ENCODE measurements at regions not wholly inside any gene's neighbourhood (a gene's known extent, or its start where the extent isn't known, plus 50 kb on each side); places are given as distances from the start of the nearest gene placed in this dataset.
"Not testable (repeated sequence)": the region's sequence is repeated elsewhere in the genome, so short reads cannot be mapped to it uniquely, and the experiment has no call there.

DNA sequence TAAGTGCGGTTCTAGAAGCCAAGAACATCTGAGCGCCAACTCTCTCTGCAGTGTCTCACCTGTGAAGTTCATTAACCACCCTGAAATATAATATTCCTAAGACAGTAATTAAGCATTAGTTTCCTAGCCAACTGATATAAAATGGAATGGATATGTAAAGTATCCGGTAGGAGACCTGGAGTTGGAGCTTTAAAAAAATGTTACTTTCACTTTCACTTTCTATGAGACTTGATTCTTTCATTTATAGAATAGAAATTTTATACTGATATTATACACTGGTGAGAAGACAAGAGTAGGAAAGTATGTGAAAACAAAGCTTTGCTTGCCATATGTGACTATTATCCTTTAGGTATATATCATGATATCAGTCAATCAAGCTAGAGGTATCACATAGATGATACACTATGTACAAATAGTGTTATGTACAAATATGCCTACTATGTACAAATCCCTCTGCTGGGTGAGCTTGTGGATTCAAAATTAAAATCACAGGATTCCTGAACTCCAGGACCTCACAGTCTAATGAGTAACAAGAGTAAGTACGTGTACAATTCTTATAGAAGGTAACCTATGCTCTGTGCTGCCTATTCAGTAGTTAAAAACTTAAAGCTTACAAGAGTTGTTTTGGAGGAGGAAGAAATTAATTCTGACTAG lies 934.2 kb downstream of the TTLL7 start:
- DNase-seq = no peak

DNA sequence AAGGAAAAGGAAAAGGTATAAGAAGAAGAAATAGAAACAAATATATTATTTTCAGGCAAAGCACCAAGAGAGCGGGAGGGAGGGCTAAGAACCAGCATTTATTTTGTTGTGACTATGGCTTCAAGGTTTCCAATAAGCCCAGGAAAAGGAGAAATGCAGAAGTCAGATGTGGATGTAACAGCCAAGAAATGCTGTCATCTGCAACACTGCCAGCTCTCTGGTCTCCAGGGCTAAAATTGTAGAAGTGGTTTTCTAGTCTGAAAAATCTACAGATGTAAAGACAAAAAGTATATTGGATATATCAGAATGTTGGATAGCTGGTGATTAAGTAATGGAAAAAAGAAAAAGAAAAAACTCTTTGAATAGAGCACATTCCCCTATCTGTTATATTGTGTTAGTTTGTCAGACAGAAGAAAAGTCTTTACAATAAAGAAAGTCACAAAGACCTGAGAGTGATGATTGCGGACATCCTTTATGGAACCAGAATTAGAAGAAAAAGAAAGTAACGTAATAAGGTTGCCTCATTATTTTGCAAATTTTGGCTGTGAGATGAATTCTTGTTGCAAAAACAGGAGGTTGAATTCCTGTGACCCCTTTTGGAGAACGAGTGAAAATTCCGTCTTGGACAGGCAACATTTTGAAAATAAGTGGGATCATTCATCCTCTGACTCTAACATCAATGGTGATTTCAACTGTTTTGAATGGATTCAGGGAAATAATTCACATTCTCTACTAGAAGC lies 938.1 kb downstream of the TTLL7 start:
- no peak for DNase-seq

DNA sequence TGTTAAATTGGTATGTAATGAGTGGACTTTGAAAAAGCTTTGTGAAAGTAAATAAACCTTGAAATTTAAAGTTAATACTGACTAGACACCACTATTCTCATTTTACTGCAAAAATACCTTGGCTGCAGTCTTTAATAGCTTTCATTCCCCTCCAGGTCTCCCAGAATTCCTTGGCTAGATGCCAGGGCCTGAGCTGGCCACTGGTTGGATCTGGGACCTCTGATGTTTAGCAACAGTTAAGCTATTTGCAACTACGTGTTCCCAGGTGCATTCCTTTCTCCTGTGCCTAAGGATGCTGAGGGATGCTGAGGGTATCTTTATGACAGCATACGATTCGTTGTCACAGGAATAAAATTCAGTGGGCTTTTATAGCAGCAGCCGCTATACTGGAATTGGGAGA lies 938.7 kb downstream of the TTLL7 start:
- DNase-seq = no peak

DNA sequence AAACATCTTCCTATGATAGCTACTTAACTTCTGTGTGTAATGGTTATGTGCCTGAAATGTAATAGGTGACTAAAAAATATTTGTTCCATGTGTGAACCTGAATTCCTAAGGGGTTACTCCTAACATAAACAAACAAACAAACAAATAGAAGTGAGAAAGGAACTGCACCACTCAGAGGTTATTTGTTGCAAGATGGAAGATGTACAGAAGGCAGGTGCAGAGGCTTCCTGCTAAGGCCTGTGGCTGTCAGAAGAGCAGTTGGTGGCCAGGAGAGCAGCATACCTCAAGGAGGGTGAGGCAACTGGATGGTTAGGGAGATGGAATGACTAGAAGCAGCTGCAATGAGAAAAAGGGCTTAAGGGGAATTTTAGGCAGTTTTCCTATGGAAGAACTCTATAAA lies 940.6 kb downstream of the TTLL7 start:
- no peak for DNase-seq

DNA sequence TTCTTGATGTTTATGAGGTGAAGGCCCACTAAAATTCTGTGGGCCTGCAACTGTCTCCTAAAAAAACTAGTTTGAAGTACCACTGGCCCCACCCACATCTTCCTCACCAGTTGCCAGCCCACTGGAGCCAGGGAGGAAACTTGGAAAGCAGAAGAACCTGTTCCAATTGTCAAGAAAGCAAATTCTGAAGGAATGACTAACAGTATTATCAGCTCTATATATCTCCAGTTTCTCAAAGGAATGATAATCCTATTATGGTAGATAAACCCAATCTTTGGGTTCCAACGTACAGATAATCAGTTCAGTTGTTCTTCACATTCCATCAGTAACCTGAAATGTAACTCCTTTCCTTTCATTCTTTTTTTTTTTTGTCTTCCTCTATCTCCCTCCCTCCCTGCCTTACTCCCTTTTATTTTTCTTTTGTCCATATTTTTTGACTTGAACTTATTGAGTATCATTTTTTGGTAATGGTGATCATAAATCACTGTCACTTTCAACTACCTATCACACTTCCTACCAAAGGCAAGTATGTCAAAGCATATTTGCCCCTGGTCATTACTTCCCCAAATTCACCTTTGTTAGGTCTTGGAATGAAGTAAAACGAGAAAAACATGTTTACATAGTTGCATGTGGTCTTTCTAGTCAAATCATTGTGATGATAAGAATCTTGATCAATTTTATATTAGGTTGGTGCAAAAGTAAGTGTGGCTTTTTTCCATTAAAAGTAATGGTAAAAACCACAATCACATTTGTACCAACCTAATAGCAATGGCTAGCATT lies 943.4 kb downstream of the TTLL7 start:
- no peak for DNase-seq

DNA sequence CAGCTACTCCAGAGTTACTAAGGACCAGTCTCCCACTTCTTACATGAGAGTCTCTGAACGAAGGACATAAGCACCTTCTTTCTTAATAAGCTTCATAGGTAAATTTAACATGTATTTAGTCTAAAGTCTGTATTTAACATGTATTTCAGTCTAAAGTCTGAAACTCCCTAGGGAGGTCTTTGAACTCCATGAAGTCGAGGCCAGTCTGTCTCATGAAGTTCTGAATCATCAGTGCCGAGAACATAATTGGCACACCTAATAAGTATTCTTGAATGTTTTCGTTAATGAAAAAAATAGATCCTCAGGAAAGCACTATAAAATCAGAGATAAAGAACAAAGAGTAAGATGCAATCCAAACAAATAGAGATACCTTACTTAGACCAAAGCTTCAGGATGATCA lies 945.5 kb downstream of the TTLL7 start:
- no peak for DNase-seq

DNA sequence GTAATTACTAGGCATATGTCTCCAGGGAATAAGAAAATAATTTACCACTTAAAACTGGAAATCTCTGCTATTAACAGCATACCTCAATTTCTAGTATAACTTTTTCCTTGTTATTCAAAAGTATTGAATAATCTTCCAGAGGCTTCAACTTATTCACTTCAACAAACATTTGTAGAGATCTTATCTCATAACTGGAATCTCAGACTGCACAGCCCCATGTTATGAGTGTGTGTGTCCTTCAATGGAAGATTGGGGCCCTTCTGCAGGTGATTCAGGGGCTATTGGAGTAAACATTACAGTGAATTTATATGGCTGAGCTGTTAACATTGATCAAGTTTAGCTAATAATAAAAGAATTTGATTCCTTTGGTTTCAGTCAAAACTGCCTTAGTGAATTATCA lies 946.1 kb downstream of the TTLL7 start:
- no peak for DNase-seq

DNA sequence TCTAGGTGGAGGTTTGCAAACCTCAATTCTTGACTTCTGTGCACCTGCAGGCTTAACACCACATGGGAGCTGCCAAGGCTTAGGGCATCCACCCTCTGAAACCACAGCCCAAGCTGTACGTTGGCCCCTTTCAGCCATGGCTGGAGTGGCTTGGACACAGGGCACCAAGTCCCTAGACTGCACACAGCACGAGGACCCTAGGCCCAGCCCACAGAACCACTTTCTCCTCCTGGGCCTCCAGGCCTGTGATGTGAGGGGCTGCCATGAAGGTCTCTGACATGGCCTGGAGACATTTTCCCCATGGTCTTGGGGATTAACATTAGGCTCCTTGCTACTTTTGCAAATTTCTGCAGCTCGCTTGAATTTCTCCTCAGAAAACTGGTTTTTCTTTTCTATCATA lies 947.9 kb downstream of the TTLL7 start:
- not testable (repeated sequence) for DNase-seq

DNA sequence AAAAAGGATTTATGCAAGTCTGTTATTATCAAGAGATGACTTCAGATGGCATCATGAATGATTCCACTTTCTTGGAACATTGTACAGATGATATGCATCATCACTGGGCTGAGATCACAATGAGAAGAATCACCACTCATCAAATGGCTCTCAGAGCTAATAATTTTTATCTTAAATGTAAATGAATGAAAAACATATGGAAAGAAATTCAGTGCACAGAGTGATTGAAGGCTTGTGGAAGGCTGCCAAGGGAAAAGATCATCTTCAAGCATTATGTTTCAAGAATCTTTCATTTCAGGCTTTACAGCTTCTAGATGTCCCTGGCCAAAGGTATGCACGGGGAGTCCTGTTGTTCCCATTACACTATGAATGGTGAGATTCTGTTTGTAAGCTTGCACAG lies 955.7 kb downstream of the TTLL7 start:
- DNase-seq = no peak

DNA sequence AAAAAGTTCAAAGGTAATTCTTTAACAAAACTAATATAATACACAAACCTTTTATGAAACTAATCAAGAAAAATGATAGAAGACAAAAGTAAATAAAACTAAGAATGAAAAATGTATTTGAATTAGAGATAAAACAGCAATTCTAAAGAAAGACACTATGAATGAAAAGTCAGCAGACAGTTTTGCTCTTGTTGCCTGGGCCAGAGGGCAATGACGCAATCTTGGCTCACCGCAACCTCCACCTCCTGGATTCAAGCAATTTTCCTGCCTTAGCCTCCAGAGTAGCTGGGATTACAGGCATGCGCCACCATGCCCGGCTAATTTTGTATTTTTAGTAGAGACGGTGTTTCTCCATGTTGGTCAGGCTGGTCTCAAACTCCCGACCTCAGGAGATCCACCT lies 959.8 kb downstream of the TTLL7 start:
- DNase-seq = not testable (repeated sequence)

DNA sequence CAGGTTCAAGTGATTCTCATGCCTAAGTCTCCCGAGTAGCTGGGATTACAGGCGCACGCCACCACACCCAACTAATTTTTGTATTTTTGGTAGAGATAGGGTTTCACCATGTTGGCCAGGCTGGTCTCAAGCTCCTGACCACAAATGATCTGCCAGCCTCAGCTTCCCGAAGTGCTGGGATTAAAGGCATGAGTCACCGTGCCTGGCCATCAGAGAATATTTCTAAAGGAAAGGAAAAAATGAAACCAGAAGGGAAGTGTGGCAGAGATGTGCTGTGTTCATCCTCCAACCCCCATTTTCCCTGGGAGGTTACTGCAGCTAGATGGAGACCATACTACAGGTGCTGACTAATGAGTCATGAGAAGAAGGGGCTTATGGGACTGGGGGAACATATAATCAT lies 964.1 kb downstream of the TTLL7 start:
- no peak for DNase-seq

DNA sequence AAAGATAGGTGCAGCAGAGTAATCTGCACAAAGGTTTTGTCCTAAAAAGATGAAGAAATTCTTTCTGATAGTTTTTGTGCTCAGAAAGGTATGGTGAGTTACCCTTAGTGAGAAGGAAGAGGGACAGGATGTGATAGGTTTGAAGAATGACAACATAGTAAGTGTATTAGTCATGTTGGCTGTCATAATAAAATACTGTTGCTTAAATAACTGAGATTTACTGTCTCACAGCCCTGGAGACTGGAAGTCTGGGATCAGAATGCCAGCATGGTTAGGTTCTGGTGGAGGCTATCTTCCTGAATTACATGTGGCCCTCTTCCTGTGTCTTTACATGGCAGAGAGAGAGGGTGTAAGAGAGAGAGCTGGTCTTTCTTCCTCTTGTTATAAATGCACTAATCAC lies 965.2 kb downstream of the TTLL7 start:
- DNase-seq = no peak

DNA sequence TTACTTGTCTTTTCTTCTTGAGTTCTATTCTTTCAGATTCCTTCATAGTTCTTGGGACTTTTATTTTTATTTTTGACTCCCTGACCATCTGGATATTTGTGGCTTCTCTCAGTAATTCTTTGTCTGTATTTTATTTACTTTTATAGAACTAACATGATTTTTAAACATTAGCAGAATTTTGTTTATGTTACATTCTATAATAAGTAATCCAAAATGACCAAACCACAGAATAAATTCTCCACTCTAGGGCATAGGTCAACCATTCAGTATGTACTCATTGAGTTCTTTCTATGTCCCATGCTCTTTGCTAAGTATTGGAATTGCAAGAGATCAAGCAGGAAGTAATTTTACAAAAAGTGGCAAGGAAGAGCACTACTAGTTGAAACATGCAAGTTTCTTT lies 969.0 kb downstream of the TTLL7 start:
- DNase-seq = no peak

DNA sequence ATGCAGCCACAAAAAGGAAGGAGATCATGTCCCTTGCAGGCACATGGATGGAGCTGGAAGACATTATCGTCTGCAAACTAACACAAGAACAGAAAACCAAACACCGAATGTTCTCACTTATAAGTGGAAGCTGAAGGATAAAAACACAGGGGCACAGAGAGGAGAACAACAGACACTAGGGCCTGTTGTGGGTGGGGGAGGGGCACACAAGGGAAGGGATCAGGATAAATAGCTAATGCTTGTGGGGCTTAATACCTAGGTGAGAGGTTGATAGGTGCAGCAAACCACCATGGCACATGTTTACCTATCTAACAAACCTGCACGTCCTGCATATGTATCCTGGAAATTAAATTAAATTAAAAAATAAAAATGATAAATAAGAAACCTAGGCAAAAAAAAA lies 969.9 kb downstream of the TTLL7 start:
- DNase-seq = no peak

DNA sequence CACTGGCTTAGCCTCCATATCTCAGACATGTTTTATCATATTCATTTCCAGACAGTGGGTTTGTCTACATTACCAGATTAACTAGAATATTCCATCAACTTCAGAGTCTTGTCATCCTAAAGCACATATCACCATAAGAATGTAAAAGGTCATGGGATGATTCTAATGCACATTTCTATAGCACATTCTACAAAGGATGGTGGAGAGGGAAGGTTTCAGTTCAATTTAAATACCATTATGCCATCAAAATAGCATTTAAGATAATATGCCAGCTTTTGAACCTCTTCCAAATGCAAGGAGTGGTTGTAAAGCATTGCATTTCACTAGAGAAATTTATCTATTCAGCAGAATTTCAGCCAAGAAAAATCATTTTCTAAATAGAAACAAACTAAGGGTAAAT lies 970.5 kb downstream of the TTLL7 start:
- no peak for DNase-seq

DNA sequence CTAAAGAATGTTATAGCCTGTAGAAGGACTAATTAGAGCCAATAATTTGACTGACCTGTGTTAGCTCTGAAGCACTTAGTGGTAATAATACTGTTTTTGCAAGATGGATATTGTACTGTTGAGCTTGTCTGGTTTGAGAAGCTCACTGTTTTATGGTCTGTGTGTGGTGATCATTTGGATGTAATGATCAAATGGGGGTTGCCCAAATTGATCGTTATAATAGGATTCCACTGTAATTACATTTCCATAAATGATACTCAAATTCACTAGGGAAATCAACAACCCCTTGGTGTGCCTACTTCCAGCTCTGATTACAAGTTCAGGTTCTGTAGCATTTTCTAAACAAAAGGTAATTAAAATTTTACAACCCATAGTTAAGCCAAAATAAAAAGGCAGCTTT lies 971.4 kb downstream of the TTLL7 start:
- no peak for DNase-seq

DNA sequence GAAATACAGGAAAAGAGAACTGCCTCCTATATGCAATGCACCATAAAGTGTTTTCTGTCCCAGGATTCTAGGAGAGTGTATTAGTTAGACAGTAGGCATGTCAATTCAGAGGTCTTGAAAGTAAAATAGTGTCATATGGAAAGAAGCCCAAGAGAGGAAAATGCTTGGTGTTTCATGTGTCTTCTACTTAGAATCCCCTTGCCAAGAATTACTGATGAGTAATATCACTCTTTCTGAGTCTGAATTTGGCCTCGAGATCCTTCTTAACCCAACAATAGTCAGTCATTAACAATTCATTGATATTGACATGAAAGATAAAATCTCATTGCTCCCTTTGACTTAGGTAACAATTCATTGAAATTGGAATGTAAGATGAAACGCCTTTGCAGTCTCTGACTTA lies 972.2 kb downstream of the TTLL7 start:
- DNase-seq = no peak

DNA sequence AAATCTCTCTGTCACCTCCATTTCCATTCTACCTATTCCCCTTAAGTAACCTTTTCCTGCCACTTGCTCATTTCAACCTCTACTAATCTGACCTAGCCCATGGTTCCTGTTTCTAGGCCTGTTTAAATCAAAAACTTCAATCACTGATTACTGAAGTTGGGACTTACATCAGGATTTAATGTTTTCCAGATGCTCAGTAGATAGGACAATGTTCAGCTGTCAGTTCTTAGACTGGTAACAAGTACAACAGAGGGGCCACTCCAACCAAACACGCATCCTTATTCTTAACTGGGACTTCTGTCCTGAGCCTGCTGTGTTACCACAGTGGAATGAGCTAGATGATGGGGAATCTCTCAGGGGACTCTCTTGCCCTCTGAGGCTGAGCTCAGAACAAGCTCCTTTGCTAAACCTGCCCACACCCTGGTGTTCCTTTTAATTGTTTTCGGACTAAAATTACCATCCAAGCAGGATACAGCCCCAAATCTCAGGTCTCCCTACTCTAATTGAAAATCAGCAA lies 974.6 kb downstream of the TTLL7 start:
- no peak for DNase-seq

DNA sequence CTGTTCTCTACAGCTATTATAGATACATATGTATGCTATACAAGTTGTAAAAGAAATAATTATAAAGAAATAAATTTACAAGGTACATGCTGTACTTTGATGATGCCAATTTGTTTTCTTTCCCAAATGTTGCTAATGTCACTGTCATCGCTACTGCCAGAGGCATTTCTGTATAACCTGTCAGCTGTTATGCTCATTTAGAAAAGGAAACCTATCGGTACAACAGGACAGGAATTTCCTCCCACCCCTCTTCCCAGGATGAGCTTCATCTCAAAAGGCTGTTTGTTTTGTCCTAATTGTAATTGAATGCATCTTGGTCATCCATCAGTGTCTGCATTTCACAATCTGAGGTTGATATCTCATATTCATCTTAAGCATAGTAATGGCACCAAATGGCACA lies 975.7 kb downstream of the TTLL7 start:
- DNase-seq = no peak

DNA sequence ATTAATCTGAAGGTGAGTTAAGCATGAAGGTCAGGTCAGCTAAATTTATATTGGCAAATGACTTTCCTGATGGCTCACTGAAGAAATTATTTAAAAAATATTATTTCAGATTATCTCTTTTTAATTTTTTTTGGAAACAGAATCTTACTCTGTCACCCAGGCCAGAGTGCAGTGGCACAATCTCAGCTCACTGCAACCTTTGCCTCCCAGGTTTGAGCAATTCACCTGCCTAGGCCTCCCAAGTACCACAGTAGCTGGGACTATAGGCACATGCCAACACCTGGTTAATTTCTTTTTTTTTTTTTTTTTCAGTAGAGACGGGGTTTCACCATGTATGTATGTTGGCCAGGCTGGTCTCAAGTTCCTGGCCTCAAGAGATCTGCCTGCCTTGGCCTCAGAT lies 976.7 kb downstream of the TTLL7 start:
- DNase-seq = no peak

DNA sequence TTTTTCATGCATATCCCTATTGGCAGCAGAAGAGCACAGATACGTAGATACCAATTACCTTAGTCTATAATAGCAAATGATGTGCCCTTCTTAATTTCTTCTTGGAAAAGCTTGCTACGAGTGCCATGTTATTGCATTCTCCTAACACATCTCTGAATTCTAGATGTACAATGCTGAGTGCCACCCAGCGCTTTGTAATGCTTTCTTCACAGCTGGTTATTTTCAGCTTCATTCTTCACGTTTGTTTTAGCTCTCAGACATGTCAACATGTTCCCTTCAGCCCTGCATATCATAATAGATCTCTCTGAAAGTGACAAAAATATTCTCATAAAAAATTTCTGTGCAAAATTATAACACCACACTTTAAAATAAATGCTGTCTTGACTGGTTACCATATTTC lies 981.2 kb downstream of the TTLL7 start:
- DNase-seq = no peak

DNA sequence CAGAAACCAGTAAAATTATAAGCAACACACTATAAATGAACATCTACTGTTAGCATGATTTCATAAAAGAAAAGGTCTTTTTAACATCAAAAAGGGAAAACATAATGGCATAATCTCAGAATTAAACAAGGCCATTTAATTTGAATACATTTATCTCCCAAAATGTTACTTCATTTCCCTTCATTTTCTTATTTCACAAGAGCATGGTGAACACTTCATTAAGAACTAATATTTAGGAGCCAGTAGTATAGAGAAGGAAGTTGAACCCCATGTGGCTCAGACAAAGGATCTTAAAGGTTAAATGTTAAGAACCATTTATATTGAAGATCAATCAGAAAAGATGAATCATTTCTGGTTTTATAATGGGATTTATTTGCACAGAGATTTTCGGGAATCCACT lies 981.7 kb downstream of the TTLL7 start:
- no peak for DNase-seq

DNA sequence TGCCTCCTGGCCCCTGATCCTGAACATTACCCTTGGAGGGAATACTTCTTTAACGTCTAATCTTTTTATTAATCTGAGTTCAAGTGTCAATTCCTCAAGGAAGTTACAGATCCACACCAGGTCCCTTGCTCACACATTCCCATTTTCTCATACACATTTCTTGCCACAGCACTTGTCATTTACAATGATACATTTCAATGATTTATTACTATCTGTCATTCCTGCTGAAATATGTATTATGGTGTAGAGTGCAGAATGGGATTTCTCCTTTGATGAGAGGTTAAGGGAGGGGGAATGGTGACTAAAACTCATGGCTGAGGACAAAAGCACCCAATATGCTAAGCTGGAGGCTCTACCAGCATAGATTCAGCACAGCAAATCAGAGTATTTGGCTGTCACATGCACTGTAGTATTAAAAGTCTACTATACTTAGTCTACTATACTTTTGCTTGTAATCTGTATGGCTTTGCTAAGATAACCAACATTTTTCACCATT lies 982.5 kb downstream of the TTLL7 start:
- DNase-seq = no peak

DNA sequence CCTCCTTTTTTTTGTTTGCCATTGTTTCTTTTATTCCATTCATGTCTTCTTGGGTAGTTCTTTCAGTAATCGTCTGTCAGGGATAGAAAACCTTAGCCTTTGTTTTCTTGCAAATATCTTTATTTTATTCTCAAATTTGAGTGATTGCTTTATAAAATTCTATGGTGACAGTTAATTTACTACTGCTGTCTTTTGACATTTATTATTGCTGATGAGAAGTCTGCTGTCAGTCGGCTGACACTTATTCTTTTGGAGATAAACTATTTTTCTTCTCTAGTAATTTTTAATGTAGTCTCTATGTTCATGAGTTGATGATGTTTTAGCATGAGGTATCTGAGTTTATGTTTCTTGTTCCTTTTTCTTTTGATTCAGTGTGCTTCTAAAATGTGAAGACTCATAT lies 983.8 kb downstream of the TTLL7 start:
- no peak for DNase-seq
